Hepatocyte (in vitro differentiated cells): ENCODE measurements at regions not wholly inside any gene's neighbourhood (a gene's known extent, or its start where the extent isn't known, plus 50 kb on each side); places are given as distances from the start of the nearest gene placed in this dataset.
A peak's percentile ranks its signal among the peaks of the same experiment; 100 is the strongest.

Experiments used
- DNase-seq: peaks from one replicate; pipeline ENCODE4 v3.0.0-alpha.2; 2016; ENCODE audit warnings: low spot score
- H2AFZ ChIP-seq: fragments of 200-600 bp; sonication (generic); 2 replicates; pipeline ENCODE4 v1.6.0; 2016; ENCODE audit warnings: antibody characterized with exemption, mild to moderate bottlenecking
- H3K27ac ChIP-seq: fragments of 200-600 bp; sonication (generic); 2 replicates; pipeline ENCODE4 v1.5.1; 2016; ENCODE audit warnings: mild to moderate bottlenecking
- H3K27me3 ChIP-seq: fragments of 200-600 bp; sonication (generic); 2 replicates; pipeline ENCODE4 v1.6.1; 2016
- H3K36me3 ChIP-seq: fragments of 200-600 bp; sonication (generic); replicated peaks from 2 replicates; pipeline ENCODE4 v1.5.1; 2016; ENCODE audit warnings: low read depth; ENCODE audit not compliant: insufficient read depth
- H3K4me1 ChIP-seq: fragments of 200-600 bp; sonication (generic); 2 replicates; pipeline ENCODE4 v1.5.1; 2016; ENCODE audit warnings: mild to moderate bottlenecking, moderate library complexity; ENCODE audit not compliant: insufficient read depth
- H3K4me2 ChIP-seq: fragments of 200-600 bp; sonication (generic); 2 replicates; pipeline ENCODE4 v1.6.0; 2016
- H3K4me3 ChIP-seq: fragments of 200-600 bp; sonication (generic); 2 replicates; pipeline ENCODE4 v1.5.1; 2016; ENCODE audit warnings: mild to moderate bottlenecking
- H3K79me2 ChIP-seq: fragments of 200-600 bp; sonication (generic); 2 replicates; pipeline ENCODE4 v1.6.0; 2017; ENCODE audit warnings: mild to moderate bottlenecking
- H3K9me2 ChIP-seq: fragments of 200-600 bp; sonication (generic); replicated peaks from 2 replicates; pipeline ENCODE4 v1.6.0; 2017; ENCODE audit warnings: mild to moderate bottlenecking; ENCODE audit not compliant: insufficient read depth
- H3K9me3 ChIP-seq: fragments of 200-600 bp; sonication (generic); 2 replicates; pipeline ENCODE4 v1.5.1; 2016; ENCODE audit warnings: low read depth, mild to moderate bottlenecking
- H4K20me1 ChIP-seq: fragments of 200-600 bp; sonication (generic); 2 replicates; pipeline ENCODE4 v1.6.0; 2016; ENCODE audit warnings: mild to moderate bottlenecking; ENCODE audit not compliant: insufficient read depth, poor library complexity, severe bottlenecking
- EZH2 ChIP-seq: fragments of 200-600 bp; sonication (generic); IDR thresholded peaks from 2 replicates; pipeline ENCODE4 v1.6.1; 2016; ENCODE audit warnings: antibody characterized with exemption, mild to moderate bottlenecking, borderline replicate concordance
- EZH2phosphoT487 ChIP-seq: fragments of 200-600 bp; sonication (generic); IDR thresholded peaks from one replicate; pipeline ENCODE4 v1.6.1; 2018; ENCODE audit warnings: antibody characterized with exemption, mild to moderate bottlenecking, low read depth, moderate library complexity; ENCODE audit not compliant: unreplicated experiment, severe bottlenecking
- WGBS: methylation state at CpG from one replicate; pipeline ENCODE4 v1.1.6; 2016; ENCODE audit warnings: low lambda C conversion rate; ENCODE audit errors: missing lambda C conversion rate; 5-methylcytosine and 5-hydroxymethylcytosine counted together
- TF ChIP-seq, protein P1 (sequence below): fragments of 200-600 bp; sonication (generic); IDR thresholded peaks from 2 replicates; pipeline ENCODE4 v1.5.1; 2016; ENCODE audit warnings: antibody characterized with exemption, mild to moderate bottlenecking; ENCODE audit not compliant: poor library complexity

DNA sequence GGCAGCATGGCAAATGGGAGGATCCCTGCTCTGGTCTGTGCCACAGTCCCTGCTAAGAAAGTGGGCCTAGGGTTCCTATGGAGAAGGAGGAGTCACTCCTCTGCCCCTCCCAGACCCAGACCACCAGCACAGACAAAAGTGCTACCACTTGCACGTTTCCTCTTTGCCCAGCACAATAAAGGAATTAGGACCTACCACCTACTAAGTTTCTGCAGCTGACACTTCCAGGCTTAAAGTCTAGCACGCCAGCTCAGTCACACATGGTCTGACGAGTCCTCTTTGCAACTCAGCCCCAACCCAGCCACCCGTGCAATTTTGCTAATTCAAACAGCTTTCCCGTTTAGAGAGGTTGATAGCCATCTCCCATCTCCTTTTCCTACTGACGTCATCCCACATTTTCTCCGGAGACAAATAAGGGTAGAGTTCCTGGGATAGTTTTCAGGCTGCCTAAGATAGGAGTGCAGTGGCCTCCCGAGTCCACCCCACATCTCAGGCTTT, 66.2 kb upstream of the PTGR2 start:
- H3K9me3 ChIP-seq: no peaks in the 10 kb centered on the region
- no peaks in the 10 kb centered on the region for H3K27me3 ChIP-seq
- H3K36me3 ChIP-seq: no peaks in the 10 kb centered on the region
- H3K79me2 ChIP-seq: peaks cover 65% of the 10 kb centered on the region
- H2AFZ ChIP-seq: no peak overlapping the region
- peak; percentile 72 for DNase-seq
- H3K4me2 ChIP-seq: peak overlapping the region; percentile 91
- peak overlapping the region; percentile 100 for H3K27ac ChIP-seq
- no peaks in the 10 kb centered on the region for H3K9me2 ChIP-seq
- H3K4me3 ChIP-seq: peak overlapping the region; percentile 71
- peaks cover 56% of the 10 kb centered on the region for H3K4me1 ChIP-seq
- no peaks in the 10 kb centered on the region for H4K20me1 ChIP-seq
- 8% methylated on average over 8 of the region's 8 CpGs for WGBS
- TF ChIP-seq EZH2 (no peak), EZH2phosphoT487 (no peak)
- TF ChIP-seq, protein P1, sequence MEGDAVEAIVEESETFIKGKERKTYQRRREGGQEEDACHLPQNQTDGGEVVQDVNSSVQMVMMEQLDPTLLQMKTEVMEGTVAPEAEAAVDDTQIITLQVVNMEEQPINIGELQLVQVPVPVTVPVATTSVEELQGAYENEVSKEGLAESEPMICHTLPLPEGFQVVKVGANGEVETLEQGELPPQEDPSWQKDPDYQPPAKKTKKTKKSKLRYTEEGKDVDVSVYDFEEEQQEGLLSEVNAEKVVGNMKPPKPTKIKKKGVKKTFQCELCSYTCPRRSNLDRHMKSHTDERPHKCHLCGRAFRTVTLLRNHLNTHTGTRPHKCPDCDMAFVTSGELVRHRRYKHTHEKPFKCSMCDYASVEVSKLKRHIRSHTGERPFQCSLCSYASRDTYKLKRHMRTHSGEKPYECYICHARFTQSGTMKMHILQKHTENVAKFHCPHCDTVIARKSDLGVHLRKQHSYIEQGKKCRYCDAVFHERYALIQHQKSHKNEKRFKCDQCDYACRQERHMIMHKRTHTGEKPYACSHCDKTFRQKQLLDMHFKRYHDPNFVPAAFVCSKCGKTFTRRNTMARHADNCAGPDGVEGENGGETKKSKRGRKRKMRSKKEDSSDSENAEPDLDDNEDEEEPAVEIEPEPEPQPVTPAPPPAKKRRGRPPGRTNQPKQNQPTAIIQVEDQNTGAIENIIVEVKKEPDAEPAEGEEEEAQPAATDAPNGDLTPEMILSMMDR: no peak

DNA sequence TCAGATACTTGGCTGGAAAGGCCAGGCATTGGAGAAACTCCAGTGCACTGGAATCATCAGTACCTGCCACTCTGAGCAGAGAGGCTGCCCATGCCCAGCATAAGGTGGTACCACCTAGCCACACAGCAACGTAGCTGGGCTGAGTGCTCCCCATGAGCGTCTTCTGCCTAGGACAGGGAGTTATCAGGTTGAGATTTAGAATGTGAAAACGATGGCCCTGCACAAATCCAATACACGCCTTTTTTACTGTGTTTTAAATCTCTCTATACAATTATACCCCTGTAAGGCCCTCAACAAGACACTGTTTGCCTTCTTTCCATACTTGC, 66.7 kb upstream of the PTGR2 start:
- DNase-seq: no peak
- TF ChIP-seq, protein P1: no peak
- no peaks in the 10 kb centered on the region for H3K9me2 ChIP-seq
- H2AFZ ChIP-seq: no peak overlapping the region
- H3K4me3 ChIP-seq: peak overlapping the region; percentile 71
- H3K79me2 ChIP-seq: peaks cover 69% of the 10 kb centered on the region
- WGBS: 75% methylated on average over 4 of the region's 4 CpGs
- no peaks in the 10 kb centered on the region for H3K27me3 ChIP-seq
- no peaks in the 10 kb centered on the region for H4K20me1 ChIP-seq
- peak overlapping the region; percentile 91 for H3K4me2 ChIP-seq
- H3K4me1 ChIP-seq: peaks cover 54% of the 10 kb centered on the region
- peak overlapping the region; percentile 100 for H3K27ac ChIP-seq
- H3K9me3 ChIP-seq: no peaks in the 10 kb centered on the region
- H3K36me3 ChIP-seq: no peaks in the 10 kb centered on the region

DNA sequence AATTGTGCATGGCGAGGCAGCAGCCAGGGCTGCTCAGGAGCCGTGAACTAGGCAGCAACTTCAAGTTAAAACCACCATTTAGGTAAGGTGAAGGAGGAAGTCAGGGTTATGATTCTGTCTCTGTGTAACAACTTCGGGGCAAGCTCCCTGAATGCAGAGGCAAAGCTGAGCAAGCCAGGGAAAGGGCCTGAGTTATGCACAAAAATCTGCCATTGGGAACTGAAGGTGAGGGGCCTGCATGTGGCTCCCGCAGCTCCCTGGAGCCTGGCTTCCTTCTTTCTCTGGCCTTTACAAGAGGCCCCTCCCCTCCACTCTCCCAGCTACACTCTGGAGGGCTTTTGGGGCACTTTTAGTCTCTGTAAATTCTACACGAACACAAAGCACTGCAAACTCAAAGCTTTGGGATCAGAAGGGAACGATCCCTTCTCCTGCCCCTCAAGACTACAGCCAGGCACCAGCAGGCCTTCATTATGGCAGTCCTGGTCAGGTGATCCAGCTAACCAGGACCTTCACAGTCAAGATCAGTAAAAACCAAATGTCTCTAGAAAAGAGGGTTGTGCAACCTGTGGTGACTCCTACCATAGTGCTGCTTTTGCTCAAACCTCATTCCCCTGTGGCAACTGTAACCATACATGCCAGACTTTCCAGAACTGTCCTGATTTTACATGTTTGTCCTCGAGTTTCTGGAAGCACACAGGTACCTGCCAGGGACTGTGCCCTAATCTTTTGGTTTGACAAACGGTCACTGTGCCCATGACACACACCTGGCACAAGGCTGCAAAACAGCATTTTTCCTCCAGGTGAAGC, 67.2 kb upstream of the PTGR2 start:
- DNase-seq: peak; percentile 48
- Histone ChIP-seq H3K27me3 (no peaks in the 10 kb centered on the region), H3K27ac (peak overlapping the region; percentile 100), H4K20me1 (no peaks in the 10 kb centered on the region), H3K4me3 (no peak overlapping the region), H3K4me2 (peak overlapping the region; percentile 91), H3K9me2 (no peaks in the 10 kb centered on the region), H3K4me1 (peaks cover 48% of the 10 kb centered on the region), H3K79me2 (peaks cover 73% of the 10 kb centered on the region), H3K36me3 (no peaks in the 10 kb centered on the region), H3K9me3 (no peaks in the 10 kb centered on the region), H2AFZ (no peak overlapping the region)
- 50% methylated on average over 8 of the region's 8 CpGs for WGBS
- TF ChIP-seq EZH2 (no peak), EZH2phosphoT487 (no peak)

DNA sequence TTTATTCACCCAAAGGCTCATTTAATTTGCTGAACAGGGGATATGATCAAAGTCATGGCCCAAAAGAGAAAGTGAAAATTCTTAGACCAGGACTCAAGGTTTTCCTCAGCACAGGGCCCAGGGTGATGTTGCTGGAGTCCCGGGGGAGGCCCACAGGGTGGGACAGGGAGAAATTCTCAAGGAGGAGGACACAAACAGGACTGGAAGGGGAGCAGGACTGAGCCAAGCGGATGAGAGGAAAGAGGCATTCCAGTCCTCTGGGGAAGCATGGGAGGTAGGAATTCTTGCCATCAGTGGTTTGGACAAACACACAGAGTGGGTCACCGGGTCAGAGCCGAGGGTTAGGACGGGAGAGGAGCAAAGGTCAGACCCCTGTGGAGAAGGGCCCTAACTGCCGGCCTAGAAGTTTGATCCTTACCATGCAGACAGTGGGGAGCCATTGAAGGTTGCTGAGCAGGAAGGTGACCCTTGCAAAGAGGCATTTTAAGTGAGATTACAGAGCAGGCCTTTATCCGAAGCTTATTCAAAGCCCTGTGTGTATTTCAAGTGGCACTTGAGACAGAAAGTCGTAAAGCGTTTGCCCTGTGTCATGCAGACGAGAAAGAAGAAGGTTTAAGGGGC, 68.4 kb upstream of the PTGR2 start:
- Histone ChIP-seq H3K79me2 (peaks cover 77% of the 10 kb centered on the region), H3K9me2 (no peaks in the 10 kb centered on the region), H3K9me3 (no peaks in the 10 kb centered on the region), H3K36me3 (no peaks in the 10 kb centered on the region), H3K4me2 (peak overlapping the region; percentile 91), H3K4me1 (peaks cover 36% of the 10 kb centered on the region), H3K4me3 (no peak overlapping the region), H3K27me3 (no peaks in the 10 kb centered on the region), H2AFZ (no peak overlapping the region), H4K20me1 (peaks cover 6% of the 10 kb centered on the region), H3K27ac (peak overlapping the region; percentile 100)
- 48% methylated on average over 10 of the region's 10 CpGs for WGBS
- DNase-seq: no peak
- TF ChIP-seq, protein P1: no peak
- no peak for TF ChIP-seq EZH2
- TF ChIP-seq EZH2phosphoT487: no peak
